Hematopoietic multipotent progenitor cell (in vitro differentiated cells): ENCODE measurements at regions not wholly inside any gene's neighbourhood (a gene's known extent, or its start where the extent isn't known, plus 50 kb on each side); places are given as distances from the start of the nearest gene placed in this dataset.
"Not testable (repeated sequence)": the region's sequence is repeated elsewhere in the genome, so short reads cannot be mapped to it uniquely, and the experiment has no call there.

Source experiments
- DNase-seq, 3 donors: peaks; one replicate each; pipeline ENCODE4 v3.0.0-alpha.2; 2011 to 2015; ENCODE audit warnings: low read depth in 2 of 3, low spot score in 2 of 3

GRCh38 chr5:6241056-6241455 lies 137.3 kb downstream of the MED10 start:
- not testable (repeated sequence) for DNase-seq

GRCh38 chr5:6236858-6237481 lies 141.4 kb downstream of the MED10 start:
- no peak for DNase-seq

GRCh38 chr5:6236170-6236793 lies 142.1 kb downstream of the MED10 start:
- no peak for DNase-seq

GRCh38 chr5:6235726-6236125 lies 142.6 kb downstream of the MED10 start:
- DNase-seq = no peak

- no peak for DNase-seq
Measured at GRCh38 chr5:6228257-6229250, 149.8 kb downstream of the MED10 start.

GRCh38 chr5:6225121-6225607 lies 153.2 kb downstream of the MED10 start:
- no peak for DNase-seq

- no peak for DNase-seq
Measured at GRCh38 chr5:6224406-6224805, 153.9 kb downstream of the MED10 start.

- no peak for DNase-seq
Measured at GRCh38 chr5:6222899-6223298, 155.4 kb downstream of the MED10 start.

- DNase-seq = no peak
Measured at GRCh38 chr5:6222121-6222520, 156.2 kb downstream of the MED10 start.

- DNase-seq = no peak
Measured at GRCh38 chr5:6221141-6221626, 157.2 kb downstream of the MED10 start.

GRCh38 chr5:6220346-6221088 lies 157.8 kb downstream of the MED10 start:
- DNase-seq = peak in 1 of 3 donors; percentile 6

GRCh38 chr5:6218517-6218916 lies 159.8 kb downstream of the MED10 start:
- DNase-seq = no peak

GRCh38 chr5:6218116-6218515 lies 160.2 kb downstream of the MED10 start:
- no peak for DNase-seq

GRCh38 chr5:6216471-6217075 lies 161.8 kb downstream of the MED10 start:
- no peak for DNase-seq

- DNase-seq = no peak
Measured at GRCh38 chr5:6215891-6216290, 162.5 kb downstream of the MED10 start.

GRCh38 chr5:6212244-6212643 lies 166.1 kb downstream of the MED10 start:
- no peak for DNase-seq

- DNase-seq = no peak
Measured at GRCh38 chr5:6206501-6206900, 171.8 kb downstream of the MED10 start.

- no peak for DNase-seq
Measured at GRCh38 chr5:6202968-6203365, 175.4 kb downstream of the MED10 start.

GRCh38 chr5:6202149-6202967 lies 176.0 kb downstream of the MED10 start:
- no peak for DNase-seq
